HL-60 (cell line): ENCODE measurements at regions not wholly inside any gene's neighbourhood (a gene's known extent, or its start where the extent isn't known, plus 50 kb on each side); places are given as distances from the start of the nearest gene placed in this dataset.
A peak's percentile ranks its signal among the peaks of the same experiment; 100 is the strongest.
"Not testable (repeated sequence)": the region's sequence is repeated elsewhere in the genome, so short reads cannot be mapped to it uniquely, and the experiment has no call there.

ENCODE experiments used
- DNase-seq, 2 experiments: peaks; one replicate each; pipeline ENCODE4 v3.0.0-alpha.2; 2010 to 2020; ENCODE audit warnings: low read depth in 1 of 2, low spot score in 1 of 2
- H3K27ac ChIP-seq: fragments of 250-450 bp; sonication (Bioruptor Pico); replicated peaks from 2 replicates; pipeline ENCODE4 v1.5.1; 2020; ENCODE audit warnings: mild to moderate bottlenecking, moderate library complexity
- H3K27me3 ChIP-seq: fragments of 250-450 bp; sonication (Bioruptor Pico); 2 replicates; pipeline ENCODE4 v1.5.1; 2021; ENCODE audit warnings: mild to moderate bottlenecking, moderate library complexity; ENCODE audit not compliant: insufficient read depth, poor library complexity, severe bottlenecking
- H3K4me3 ChIP-seq: replicated peaks from 2 replicates; pipeline ENCODE4 v1.5.1; 2011; ENCODE audit warnings: mild to moderate bottlenecking, control low read depth, low read length; ENCODE audit not compliant: insufficient read depth

- not testable (repeated sequence) for H3K4me3 ChIP-seq, DNase-seq
Measured at GRCh38 chrX:89539150-89539549, 382.6 kb upstream of the TGIF2LX start.

GRCh38 chrX:89557146-89557545 is 364.6 kb upstream of the TGIF2LX start:
- not testable (repeated sequence) for DNase-seq, H3K4me3 ChIP-seq, H3K27me3 ChIP-seq, H3K27ac ChIP-seq

More at GRCh38 chrX:89539150-89539549, 382.6 kb upstream of the TGIF2LX start:
- H3K27ac ChIP-seq, H3K27me3 ChIP-seq: not testable (repeated sequence)

- H3K27me3 ChIP-seq, DNase-seq, H3K4me3 ChIP-seq, H3K27ac ChIP-seq: not testable (repeated sequence)
Measured at GRCh38 chrX:89562079-89562478, 359.6 kb upstream of the TGIF2LX start.

- H3K4me3 ChIP-seq, H3K27me3 ChIP-seq, DNase-seq, H3K27ac ChIP-seq: not testable (repeated sequence)
Measured at GRCh38 chrX:89563107-89563506, 358.6 kb upstream of the TGIF2LX start.

GRCh38 chrX:89567787-89568186 is 353.9 kb upstream of the TGIF2LX start:
- not testable (repeated sequence) for H3K4me3 ChIP-seq, H3K27ac ChIP-seq, H3K27me3 ChIP-seq, DNase-seq

GRCh38 chrX:89581868-89582267 is 339.8 kb upstream of the TGIF2LX start:
- not testable (repeated sequence) for H3K27ac ChIP-seq, H3K4me3 ChIP-seq, H3K27me3 ChIP-seq
- DNase-seq, result peak in 1 of 2 experiments; percentile 39

GRCh38 chrX:89631858-89632257 is 289.9 kb upstream of the TGIF2LX start:
- not testable (repeated sequence) for DNase-seq, H3K27me3 ChIP-seq, H3K4me3 ChIP-seq, H3K27ac ChIP-seq

- H3K27me3 ChIP-seq, H3K4me3 ChIP-seq, DNase-seq, H3K27ac ChIP-seq: not testable (repeated sequence)
Measured at GRCh38 chrX:89635887-89636286, 285.8 kb upstream of the TGIF2LX start.

- DNase-seq, H3K4me3 ChIP-seq, H3K27ac ChIP-seq, H3K27me3 ChIP-seq: not testable (repeated sequence)
Measured at GRCh38 chrX:89658662-89659061, 263.0 kb upstream of the TGIF2LX start.

GRCh38 chrX:89706481-89706880 is 215.2 kb upstream of the TGIF2LX start:
- H3K27me3 ChIP-seq, DNase-seq, H3K27ac ChIP-seq, H3K4me3 ChIP-seq: not testable (repeated sequence)

- not testable (repeated sequence) for DNase-seq, H3K4me3 ChIP-seq, H3K27me3 ChIP-seq, H3K27ac ChIP-seq
Measured at GRCh38 chrX:89707363-89707927, 214.3 kb upstream of the TGIF2LX start.

GRCh38 chrX:89734367-89734766 is 187.3 kb upstream of the TGIF2LX start:
- H3K27me3 ChIP-seq, DNase-seq, H3K27ac ChIP-seq, H3K4me3 ChIP-seq: not testable (repeated sequence)

GRCh38 chrX:89756466-89756865 is 165.2 kb upstream of the TGIF2LX start:
- not testable (repeated sequence) for H3K27me3 ChIP-seq, H3K27ac ChIP-seq, DNase-seq, H3K4me3 ChIP-seq

- H3K27me3 ChIP-seq, H3K4me3 ChIP-seq, H3K27ac ChIP-seq, DNase-seq: not testable (repeated sequence)
Measured at GRCh38 chrX:89757767-89758166, 163.9 kb upstream of the TGIF2LX start.

- not testable (repeated sequence) for H3K27me3 ChIP-seq, DNase-seq, H3K27ac ChIP-seq, H3K4me3 ChIP-seq
Measured at GRCh38 chrX:89759076-89759685, 162.5 kb upstream of the TGIF2LX start.
